ENCODE measurements at regions not wholly inside any gene's neighbourhood (a gene's known extent, or its start where the extent isn't known, plus 50 kb on each side); places are given as distances from the start of the nearest gene placed in this dataset.

DNA sequence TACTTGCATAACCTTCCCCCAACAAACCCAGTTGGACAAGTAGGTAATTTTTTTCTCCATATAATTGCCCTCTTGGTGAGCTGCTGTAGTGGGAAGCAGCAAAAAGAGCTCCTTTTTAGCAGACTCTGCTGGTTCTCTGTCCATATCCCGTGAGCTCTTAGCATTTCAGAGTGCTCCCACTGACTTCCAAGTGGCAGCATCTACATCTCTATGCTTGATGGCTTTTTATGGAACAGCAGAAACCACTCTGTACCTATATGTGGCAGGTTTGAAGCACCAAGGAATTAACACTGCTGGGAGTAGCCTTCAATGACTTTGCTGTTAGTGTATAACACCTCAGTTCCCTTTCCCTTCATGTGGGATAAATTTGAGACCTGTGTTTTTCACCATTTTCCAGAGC is 168.4 kb upstream of the NHS start:
- DNase-seq (ENCODE audit: low read depth): no peak

DNA sequence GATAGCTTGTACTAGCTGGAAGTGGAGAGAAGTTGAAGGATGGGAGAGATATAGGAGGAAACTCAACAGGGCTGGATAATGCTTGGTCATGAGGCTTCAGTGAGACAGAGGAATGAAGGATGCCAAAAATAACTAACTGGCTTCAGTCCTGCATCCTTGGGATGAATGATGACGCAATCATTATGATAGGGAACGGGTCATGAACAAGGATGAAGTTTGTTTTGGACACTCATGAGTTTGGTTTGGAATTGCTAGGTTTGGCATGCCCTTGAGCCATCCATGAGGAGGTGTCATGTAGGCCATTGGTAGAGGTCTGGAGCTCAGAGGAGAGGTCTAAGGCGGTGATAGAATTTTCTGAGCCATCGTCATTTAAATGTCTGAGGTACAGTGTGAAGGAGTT is 160.0 kb upstream of the NHS start:
- DNase-seq (ENCODE audit: low read depth): no peak

DNA sequence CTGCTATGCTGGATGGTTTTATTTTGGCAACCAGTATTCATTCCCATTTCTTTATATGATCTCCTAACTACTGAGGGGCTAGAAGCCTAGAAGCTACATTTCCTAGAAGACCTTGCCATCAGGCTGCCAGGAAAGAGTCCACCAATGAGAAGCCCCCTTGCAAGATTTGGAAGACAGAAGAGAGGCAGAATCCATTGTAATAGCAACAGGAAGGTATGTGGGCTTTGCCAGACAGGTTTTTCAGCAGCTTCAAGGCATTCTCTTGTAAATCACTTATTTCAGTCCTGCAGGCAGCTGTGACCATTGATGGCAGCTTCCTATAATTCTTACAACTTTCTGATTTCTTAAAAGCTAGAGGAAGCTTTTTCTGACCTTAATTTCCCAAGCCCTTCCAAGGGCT is 148.3 kb upstream of the NHS start:
- DNase-seq (ENCODE audit: low read depth): no peak

DNA sequence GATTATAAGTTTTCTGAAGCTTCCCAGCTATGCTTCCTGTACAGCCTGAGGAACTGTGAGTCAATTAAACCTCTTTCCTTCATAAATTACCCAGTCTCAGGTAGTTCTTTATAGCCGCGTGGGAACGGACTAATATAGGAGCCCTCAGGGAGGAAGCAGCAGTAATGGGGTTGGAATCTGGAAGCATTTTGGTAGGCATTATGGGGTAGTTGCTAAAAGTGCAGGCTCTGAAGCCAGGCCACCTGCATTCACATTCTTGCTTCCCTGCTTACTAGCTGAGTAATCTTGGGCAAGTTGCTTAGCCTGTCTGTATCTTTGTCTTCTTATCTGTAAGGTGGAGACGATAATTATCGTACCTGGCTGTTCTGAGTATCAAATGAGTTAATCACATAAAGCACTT is 137.9 kb upstream of the NHS start:
- DNase-seq (ENCODE audit: low read depth): no peak

DNA sequence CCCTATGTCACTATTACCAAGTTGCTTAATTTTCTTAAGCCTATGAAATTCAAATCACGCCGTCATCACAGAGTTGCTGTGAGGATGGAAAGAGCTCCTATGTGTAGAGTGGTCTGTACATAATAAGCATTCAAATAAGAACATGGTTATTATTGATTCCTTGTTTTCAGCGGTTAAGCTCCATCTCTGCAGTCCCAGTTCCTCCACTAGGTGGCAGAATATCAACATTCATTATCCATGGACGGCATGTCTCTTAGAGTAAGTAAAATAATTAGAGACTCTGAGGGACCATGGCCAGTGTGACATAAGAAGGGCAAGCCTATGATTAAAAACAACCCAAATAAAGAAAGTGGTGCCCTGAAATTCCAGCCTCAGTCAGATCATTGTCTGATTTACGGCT is 132.5 kb upstream of the NHS start:
- DNase-seq (ENCODE audit: low read depth): peak; percentile 3

DNA sequence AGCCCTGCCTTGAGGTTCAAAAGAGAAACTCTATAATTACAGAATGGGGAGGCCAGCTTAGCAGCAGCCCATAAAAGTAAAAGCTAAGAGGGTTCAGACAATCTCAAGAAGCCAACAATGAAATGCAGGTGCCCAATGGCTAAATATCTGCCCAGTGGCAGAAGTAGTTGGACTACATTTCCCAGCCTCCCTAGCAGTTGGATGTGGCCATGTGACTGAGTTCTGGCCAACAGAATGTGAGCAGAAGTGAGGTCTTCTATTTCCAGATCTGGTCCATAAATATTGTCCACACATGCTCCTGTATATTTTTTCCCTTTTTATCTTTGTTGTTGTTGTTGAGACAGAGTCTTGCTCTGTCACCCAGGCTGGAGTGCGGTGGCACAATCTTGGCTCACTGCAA is 127.9 kb upstream of the NHS start:
- no peak for DNase-seq (ENCODE audit: low read depth)

DNA sequence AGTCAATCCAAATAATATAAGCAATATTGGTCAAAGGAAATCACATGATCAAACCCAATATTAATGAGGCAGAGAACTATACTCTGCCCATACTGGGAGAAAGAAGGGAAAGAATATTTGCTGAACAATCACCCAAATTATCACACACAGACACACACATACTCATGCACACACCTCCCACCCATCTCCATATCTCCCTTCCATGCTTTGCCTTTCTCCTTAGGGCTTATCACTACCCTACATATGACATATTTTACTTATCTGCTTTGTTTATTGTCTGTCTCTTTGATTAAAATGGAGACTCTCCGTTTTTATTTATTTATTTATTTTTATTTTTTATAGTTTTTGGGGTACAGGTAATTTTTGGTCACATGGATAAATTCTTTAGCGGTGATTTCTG is 112.9 kb upstream of the NHS start:
- no peak for DNase-seq (ENCODE audit: low read depth)

DNA sequence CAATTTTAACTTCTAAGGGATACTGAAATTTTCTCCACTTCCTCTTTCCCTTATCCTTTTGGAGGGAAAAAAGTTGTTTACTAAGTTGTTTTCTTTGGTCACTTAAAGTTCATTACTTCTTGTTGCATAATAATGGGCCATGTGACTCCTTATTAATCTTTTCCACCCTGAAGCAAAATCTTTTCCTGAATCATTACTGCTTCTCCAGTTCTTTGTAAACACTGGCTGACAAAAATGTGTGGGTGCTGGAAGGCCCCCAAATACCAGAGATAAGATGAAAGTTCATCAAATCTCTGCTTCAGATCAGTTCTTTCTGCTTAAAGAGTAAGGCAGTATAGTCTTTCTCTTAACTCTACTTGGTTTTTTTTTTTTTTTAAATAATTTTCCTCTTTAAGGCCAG is 108.9 kb upstream of the NHS start:
- DNase-seq (ENCODE audit: low read depth): no peak

DNA sequence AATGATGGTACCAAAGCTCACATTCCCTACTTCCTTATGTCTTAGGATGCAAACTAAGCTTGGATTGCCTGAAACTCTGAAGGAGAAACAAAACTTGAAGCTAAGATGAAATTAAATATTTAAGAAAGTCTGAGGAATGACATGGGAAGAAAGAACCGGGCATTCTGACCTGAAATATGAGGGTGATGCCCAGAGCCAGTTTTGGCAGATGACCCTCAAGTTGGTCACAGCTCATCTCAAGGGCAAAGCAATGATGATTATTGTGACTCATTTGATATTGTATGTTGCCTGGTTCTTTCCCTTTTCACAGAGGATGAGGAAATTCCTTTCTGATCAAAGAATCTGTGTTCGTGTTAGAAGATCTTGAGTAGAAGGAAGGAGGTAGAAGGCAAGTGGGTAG is 96.0 kb upstream of the NHS start:
- no peak for DNase-seq (ENCODE audit: low read depth)

DNA sequence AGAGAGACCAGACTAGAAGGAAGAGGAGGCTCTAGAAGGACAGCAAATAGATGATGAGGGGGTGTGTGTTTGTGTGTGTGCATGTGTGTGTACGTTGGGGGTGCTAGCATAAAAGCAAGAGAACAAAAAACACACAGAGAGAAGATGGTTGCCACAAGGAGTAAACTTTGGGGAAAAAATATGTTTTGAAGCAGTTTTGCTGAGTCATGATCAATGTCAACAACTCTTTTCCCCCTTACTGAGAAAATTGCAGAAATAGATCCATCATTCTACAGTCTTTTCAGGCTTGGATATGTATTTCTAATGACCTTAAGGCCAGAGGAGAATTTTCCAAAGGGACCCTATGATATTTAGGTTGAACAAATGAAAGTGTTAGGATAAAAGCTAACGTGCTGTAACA is 89.0 kb upstream of the NHS start:
- DNase-seq (ENCODE audit: low read depth): no peak

DNA sequence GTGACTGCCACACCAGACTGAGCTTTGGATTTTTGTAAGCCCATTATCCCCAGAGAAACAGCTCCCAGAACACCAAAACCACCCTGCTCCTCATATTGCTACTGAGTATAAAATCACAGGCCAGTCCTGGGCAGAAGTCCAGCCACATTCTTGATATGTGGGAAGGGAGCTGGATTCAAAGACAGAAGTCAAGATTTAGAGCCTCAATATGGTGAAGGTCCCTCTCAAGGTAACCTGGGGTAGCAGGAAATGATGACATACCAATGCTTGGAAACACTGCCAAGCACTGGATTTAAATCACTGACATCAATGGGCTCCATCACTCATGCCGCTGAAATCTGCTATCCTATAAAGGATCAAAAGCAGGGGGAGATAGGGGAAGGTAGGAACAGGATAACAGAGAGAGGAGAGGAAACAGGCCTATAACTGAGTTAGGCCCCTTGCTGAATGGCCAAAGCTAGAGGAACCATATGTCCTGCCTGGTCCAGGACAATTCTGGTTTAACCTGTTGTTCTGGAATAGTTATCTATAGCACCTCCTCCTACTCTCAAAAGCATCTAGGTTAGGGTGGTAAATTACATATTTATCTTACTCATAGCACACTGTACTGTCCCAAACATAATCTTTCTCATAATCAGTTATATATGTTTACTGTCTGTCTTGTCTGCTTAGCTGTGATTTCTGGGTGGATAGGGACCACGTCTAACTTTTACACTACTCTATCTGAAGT is 83.7 kb upstream of the NHS start:
- DNase-seq (ENCODE audit: low read depth): no peak

DNA sequence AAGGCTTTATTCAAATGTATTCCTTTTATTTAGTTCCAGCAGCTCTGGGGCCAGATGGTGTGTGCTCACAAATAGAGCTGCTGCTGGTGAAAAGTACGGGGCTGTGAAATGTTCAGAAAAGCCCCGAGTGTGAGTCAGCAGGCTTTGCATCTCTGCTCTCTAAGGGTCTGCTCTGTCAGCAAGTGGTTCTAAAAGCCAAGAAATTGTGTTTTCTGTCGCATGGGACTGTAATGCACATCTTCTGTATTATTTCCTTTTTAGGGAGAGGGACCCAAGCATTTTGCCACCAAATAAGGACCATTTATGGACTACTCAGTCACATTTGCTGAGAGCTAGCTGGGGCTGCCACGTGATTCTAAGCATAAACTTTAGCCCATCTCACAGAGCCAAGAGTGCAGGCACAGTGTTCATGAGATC is 82.9 kb upstream of the NHS start:
- no peak for DNase-seq (ENCODE audit: low read depth)

DNA sequence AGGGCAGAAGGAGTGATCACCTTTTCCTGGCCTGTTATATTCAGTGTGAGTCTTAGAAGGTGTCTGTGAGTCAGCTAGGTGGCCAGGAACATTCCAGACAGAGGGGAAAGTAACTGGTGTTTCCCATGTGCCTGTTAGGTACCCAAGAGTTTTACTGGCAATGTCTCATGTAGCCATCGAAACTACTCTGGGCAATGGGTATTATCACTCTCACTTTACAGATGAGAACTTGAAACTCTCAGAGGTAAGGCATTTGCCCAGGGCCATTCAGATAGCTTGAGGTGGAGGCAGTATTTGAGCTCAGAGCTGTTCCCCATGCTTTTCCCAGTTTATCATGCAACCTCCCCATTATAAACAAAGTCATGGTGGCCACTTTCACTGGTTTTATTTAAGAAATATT is 80.4 kb upstream of the NHS start:
- no peak for DNase-seq (ENCODE audit: low read depth)

DNA sequence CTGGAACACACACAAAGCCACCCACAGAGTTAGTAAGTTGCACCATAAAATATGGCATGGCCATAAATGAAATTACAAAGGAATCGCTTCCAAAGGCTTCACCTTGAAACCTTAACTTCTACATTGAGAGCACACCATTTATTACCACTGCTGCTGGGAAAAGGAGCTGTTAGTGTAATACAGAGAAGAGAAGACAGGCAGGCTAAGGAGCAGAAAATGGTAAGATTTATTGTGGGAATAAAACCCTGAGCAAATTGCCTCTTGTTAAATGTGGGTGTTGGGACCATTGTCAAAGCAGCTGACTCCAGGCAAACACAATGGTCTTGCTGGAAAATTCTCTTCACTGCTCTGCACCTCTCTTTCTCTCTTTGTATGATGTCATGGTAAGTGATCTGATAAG is 79.2 kb upstream of the NHS start:
- no peak for DNase-seq (ENCODE audit: low read depth)

DNA sequence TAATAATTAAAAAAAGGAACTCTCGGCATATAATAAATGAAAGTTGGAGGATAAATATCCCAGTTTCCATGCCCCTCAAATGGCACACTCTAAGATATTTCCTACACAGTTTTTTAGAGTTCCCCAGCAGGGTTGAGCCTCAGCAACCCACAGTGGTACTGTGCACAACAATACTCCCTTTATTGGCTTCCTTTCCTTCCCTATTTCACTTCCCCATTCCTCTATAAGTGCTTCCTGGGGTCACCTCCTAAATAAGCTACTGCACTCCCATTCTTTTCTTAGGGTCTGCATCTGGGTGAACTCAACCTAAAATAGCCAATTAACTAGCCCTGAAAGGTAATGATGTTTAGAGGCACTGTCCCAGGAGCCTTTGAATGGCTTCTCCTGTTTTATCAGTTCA is 76.4 kb upstream of the NHS start:
- no peak for DNase-seq (ENCODE audit: low read depth)

DNA sequence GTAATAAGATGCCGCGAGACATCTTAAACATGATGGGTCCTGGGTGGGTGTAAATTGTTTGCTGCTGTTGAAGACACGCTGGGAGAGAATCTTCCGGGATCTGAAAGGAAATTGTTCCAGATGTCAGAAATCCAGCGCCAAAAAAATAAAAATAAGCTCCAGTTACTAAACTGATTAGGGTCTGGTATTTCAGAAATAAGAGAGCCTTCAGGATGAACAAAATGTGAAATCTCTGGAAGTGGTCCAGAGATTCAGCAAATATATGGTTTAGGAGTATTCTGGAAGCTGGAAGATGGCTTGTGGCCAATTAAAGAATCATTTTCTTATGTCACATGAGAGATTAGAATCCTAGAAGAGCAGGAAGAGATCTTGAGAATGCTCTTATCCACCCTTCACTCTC is 75.8 kb upstream of the NHS start:
- DNase-seq (ENCODE audit: low read depth): no peak

DNA sequence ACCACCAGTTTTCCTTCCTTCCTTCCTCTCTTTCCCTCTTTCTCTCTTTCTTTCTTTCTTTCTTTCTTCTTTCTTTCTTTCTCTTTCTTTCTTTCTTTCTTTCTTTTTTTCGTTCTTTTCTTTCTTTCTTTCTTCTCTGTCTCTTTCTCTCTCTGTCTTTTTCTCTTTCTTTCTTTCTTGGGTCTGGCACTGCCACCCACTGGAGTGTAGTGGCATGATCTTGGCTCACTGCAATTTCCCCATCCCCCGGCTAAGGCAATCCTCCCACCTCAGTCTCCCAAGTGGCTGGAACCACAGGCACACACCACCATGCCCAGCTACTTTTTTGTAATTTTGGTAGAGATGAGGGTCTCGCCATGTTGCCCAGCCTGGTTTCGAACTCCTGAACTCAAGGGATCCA is 51.6 kb upstream of the NHS start:
- DNase-seq (ENCODE audit: low read depth): no peak
